Panc1 (cell line): ENCODE measurements at regions not wholly inside any gene's neighbourhood (a gene's known extent, or its start where the extent isn't known, plus 50 kb on each side); places are given as distances from the start of the nearest gene placed in this dataset.

Experiments
- ATAC-seq: fragments of 200-7000 bp; cut with Tn5 transposase; 2 replicates; pipeline ENCODE4 v1.9.1; 2020; ENCODE audit warnings: mild to moderate bottlenecking, moderate library complexity
- BruUV-seq: library from RNA; stranded (reverse); fragments of 400-500 nt; replicated peaks from 2 replicates; lab custom pipeline; 2021; lab: Mats Ljungman, UMichigan
- CTCF ChIA-PET: fragments of 300-600 bp; sonication (Branson Sonifier 250); formaldehyde crosslinking; loops from one replicate; lab custom pipeline; 2022; ENCODE audit warnings: antibody characterized with exemption; lab: Charles Lee
- POLR2A ChIA-PET: fragments of 300-600 bp; sonication (Branson Sonifier 250); formaldehyde crosslinking; loops from one replicate; lab custom pipeline; 2022; ENCODE audit warnings: antibody characterized with exemption; lab: Charles Lee
- DNase-seq: peaks from one replicate; pipeline ENCODE4 v3.0.0-alpha.2; 2010; ENCODE audit warnings: low read depth, low spot score
- H3K27ac ChIP-seq: 2 replicates; pipeline ENCODE4 v1.5.1; 2011; ENCODE audit warnings: mild to moderate bottlenecking, low read length, inconsistent platforms
- H3K27me3 ChIP-seq: fragments of 200-500 bp; sonication (Bioruptor generic); 2 replicates; pipeline ENCODE4 v1.6.0; 2014; ENCODE audit warnings: low read length, inconsistent platforms; ENCODE audit not compliant: control insufficient read depth, insufficient read depth
- H3K36me3 ChIP-seq: fragments of 200-500 bp; sonication (Bioruptor generic); 2 replicates; pipeline ENCODE4 v1.5.1; 2014; ENCODE audit warnings: inconsistent platforms, mild to moderate bottlenecking, low read length, moderate library complexity; ENCODE audit not compliant: control insufficient read depth, insufficient read depth
- H3K4me1 ChIP-seq: 2 replicates; pipeline ENCODE4 v1.5.1; 2011; ENCODE audit warnings: inconsistent platforms, mild to moderate bottlenecking, low read length, moderate library complexity; ENCODE audit not compliant: control insufficient read depth, insufficient read depth
- H3K4me3 ChIP-seq, 2 experiments: 2 replicates each; pipeline ENCODE4 v1.5.1; 2011 to 2012; ENCODE audit warnings: low read depth in 2 of 2, low read length in 2 of 2, mild to moderate bottlenecking in 2 of 2, inconsistent platforms in 1 of 2, moderate library complexity in 1 of 2
- H3K9me3 ChIP-seq: fragments of 200-500 bp; sonication (Bioruptor generic); 2 replicates; pipeline ENCODE4 v1.5.1; 2014; ENCODE audit warnings: low read depth, mild to moderate bottlenecking, inconsistent platforms, low read length, moderate library complexity; ENCODE audit not compliant: control insufficient read depth, insufficient read depth
- POLR2AphosphoS5 ChIP-seq: IDR thresholded peaks from 2 replicates; pipeline ENCODE4 v1.6.1; 2012; ENCODE audit warnings: mild to moderate bottlenecking, low read depth, low read length, moderate library complexity
- SIN3A ChIP-seq: IDR thresholded peaks from 2 replicates; pipeline ENCODE4 v1.6.1; 2012; ENCODE audit warnings: low read depth, mild to moderate bottlenecking, low read length, moderate library complexity, borderline replicate concordance; ENCODE audit not compliant: insufficient read depth
- TCF7L2 ChIP-seq: IDR thresholded peaks from 2 replicates; pipeline ENCODE4 v1.6.1; 2011; ENCODE audit warnings: mild to moderate bottlenecking, low read depth, low read length, inconsistent platforms
- in situ Hi-C: cut with HindIII; loops from 2 replicates; pipeline ENCODE4 v1.10.0; 2016; ENCODE audit warnings: low sequenced_read_pairs, low pct_unique_long_range_greater_than_20kb
- intact Hi-C: fragments of 100-400 bp; cut with micrococcal nuclease; formaldehyde crosslinking; loops from one replicate; pipeline ENCODE4 v1.10.0; 2022; ENCODE audit not compliant: unreplicated experiment
- TF ChIP-seq, protein P1 (sequence below): fragments of 450-650 bp; IDR thresholded peaks from 2 replicates; pipeline ENCODE4 v1.5.1; 2017; ENCODE audit warnings: mild to moderate bottlenecking
- TF ChIP-seq, protein P2 (sequence below), 2 experiments: IDR thresholded peaks; 2 replicates each; pipeline ENCODE4 v1.6.1; 2011 to 2012; ENCODE audit warnings: low read depth in 2 of 2, control low read depth in 1 of 2, low read length in 1 of 2, mild to moderate bottlenecking in 1 of 2, moderate library complexity in 1 of 2; ENCODE audit not compliant: insufficient read depth in 1 of 2

DNA sequence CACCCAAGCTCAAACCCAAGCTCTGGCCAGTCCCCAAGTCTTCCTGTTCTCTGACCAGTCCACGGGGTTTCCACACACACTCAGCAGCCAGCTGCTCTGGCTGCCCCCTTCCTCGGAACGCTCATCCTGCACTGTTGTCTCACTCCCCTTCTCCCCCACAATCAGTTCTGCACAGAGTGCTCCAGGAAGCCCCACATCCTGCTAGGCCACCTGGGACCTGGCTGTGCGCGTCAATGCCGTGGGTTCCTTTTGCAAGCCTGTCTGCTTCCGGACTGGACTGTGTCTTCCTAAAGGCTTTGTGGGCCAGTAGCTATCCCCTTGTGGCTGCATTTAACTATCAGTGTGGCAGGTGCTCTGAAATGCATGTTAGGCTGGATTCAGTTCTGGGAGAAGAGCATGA is 605.0 kb upstream of the RAB6C start:
- no peak for TF ChIP-seq POLR2AphosphoS5
- TF ChIP-seq, protein P1, sequence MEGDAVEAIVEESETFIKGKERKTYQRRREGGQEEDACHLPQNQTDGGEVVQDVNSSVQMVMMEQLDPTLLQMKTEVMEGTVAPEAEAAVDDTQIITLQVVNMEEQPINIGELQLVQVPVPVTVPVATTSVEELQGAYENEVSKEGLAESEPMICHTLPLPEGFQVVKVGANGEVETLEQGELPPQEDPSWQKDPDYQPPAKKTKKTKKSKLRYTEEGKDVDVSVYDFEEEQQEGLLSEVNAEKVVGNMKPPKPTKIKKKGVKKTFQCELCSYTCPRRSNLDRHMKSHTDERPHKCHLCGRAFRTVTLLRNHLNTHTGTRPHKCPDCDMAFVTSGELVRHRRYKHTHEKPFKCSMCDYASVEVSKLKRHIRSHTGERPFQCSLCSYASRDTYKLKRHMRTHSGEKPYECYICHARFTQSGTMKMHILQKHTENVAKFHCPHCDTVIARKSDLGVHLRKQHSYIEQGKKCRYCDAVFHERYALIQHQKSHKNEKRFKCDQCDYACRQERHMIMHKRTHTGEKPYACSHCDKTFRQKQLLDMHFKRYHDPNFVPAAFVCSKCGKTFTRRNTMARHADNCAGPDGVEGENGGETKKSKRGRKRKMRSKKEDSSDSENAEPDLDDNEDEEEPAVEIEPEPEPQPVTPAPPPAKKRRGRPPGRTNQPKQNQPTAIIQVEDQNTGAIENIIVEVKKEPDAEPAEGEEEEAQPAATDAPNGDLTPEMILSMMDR: no peak
- TF ChIP-seq SIN3A: no peak
- no peak for TF ChIP-seq TCF7L2
- TF ChIP-seq, protein P2, sequence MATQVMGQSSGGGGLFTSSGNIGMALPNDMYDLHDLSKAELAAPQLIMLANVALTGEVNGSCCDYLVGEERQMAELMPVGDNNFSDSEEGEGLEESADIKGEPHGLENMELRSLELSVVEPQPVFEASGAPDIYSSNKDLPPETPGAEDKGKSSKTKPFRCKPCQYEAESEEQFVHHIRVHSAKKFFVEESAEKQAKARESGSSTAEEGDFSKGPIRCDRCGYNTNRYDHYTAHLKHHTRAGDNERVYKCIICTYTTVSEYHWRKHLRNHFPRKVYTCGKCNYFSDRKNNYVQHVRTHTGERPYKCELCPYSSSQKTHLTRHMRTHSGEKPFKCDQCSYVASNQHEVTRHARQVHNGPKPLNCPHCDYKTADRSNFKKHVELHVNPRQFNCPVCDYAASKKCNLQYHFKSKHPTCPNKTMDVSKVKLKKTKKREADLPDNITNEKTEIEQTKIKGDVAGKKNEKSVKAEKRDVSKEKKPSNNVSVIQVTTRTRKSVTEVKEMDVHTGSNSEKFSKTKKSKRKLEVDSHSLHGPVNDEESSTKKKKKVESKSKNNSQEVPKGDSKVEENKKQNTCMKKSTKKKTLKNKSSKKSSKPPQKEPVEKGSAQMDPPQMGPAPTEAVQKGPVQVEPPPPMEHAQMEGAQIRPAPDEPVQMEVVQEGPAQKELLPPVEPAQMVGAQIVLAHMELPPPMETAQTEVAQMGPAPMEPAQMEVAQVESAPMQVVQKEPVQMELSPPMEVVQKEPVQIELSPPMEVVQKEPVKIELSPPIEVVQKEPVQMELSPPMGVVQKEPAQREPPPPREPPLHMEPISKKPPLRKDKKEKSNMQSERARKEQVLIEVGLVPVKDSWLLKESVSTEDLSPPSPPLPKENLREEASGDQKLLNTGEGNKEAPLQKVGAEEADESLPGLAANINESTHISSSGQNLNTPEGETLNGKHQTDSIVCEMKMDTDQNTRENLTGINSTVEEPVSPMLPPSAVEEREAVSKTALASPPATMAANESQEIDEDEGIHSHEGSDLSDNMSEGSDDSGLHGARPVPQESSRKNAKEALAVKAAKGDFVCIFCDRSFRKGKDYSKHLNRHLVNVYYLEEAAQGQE (IDR thresholded peaks at IDR 0.05; ENCODE audit: insufficient read depth in 1 of 2, low read depth in 2 of 2, low read length in 1 of 2): no peak
- no peaks in the 10 kb centered on the region for H3K9me3 ChIP-seq
- CTCF ChIA-PET: no interaction called here
- DNase-seq (no peak), ATAC-seq (no peak)
- POLR2A ChIA-PET: no interaction called here
- H3K4me1 ChIP-seq: no peaks in the 10 kb centered on the region
- H3K4me3 ChIP-seq: no peak overlapping the region
- peaks cover 2% of the 10 kb centered on the region; the same call in 1 of the 2 replicates for H3K27me3 ChIP-seq
- no peak overlapping the region for H3K27ac ChIP-seq
- BruUV-seq: no TSS peak
- H3K36me3 ChIP-seq: no peaks in the 10 kb centered on the region
- in situ Hi-C loops (no loop called here), intact Hi-C loops (no loop called here)

DNA sequence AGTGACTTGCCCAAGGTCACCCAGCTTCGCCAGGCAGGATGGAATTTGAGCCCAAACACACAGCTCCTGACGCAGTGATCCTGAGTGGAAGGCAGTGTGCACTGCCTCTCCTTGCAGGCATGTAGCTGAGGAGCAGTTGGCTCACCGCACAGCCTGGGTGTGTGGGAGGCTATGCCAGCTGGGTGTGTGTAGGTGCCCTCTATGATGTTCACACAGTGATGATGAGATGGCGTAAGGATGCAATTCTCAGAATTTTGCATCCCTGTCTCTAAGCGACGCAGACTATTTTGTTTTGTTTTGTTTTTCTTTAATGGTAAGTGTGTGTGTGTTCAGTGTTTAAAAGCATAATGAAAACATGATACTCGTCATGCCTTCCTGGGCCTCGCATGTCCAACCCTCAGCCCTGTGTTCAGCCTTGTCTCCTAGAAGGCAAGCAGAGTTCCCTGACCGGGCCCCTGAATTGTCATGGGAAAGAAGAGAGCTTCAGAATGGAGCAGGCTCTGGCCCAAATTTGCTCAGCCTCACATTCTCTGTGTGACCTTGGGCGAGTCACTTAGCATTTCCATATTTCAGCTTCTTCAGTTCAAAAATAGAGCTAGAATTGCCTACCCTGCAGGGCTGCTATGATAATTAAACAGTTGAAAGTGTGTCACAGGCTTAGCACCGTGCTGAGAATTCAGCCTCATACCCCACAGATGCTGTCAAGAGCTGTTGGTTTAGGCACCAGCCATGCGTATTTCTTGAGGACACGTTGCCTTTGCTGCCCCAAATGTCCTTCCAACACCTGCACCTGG is 603.6 kb upstream of the RAB6C start:
- BruUV-seq: no TSS peak
- Histone ChIP-seq H3K36me3 (no peaks in the 10 kb centered on the region), H3K4me1 (no peaks in the 10 kb centered on the region), H3K27me3 (no peaks in the 10 kb centered on the region), H3K9me3 (no peaks in the 10 kb centered on the region), H3K4me3 (no peak overlapping the region), H3K27ac (no peak overlapping the region)
- DNase-seq: no peak
- ATAC-seq: no peak
- TF ChIP-seq SIN3A: no peak
- TF ChIP-seq, protein P2 (IDR thresholded peaks at IDR 0.05; ENCODE audit: insufficient read depth in 1 of 2, low read depth in 2 of 2, low read length in 1 of 2): no peak
- TF ChIP-seq POLR2AphosphoS5: no peak
- no peak for TF ChIP-seq TCF7L2
- TF ChIP-seq, protein P1: no peak
- POLR2A ChIA-PET: no interaction called here
- in situ Hi-C loops: no loop called here
- intact Hi-C loops: no loop called here
- CTCF ChIA-PET: no interaction called here
